ENCODE measurements at regions not wholly inside any gene's neighbourhood (a gene's known extent, or its start where the extent isn't known, plus 50 kb on each side); places are given as distances from the start of the nearest gene placed in this dataset.
"Not testable (repeated sequence)": the region's sequence is repeated elsewhere in the genome, so short reads cannot be mapped to it uniquely, and the experiment has no call there.

DNA sequence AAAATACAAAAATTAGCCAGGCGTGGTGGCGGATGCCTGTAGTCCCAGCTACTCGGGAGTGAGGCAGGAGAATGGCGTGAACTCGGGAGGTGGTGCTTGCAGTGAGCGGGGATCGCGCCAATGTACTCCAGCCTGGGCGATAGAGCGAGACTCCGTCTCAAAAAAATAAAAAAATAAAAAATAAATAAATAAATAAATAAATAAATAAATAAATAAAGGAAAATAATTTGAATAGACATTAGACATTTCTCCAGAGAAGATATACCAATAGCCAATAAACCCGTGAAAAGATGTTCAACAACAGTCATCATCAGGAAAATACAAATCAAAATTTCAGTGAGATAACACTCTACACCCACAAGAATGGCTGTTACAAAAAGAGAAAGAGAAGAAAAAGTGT is 1302.4 kb upstream of the GYPC start:
- H3K27me3 ChIP-seq (ENCODE audit: control insufficient read depth in 1 of 2, insufficient read depth in 2 of 2, low read length in 2 of 2); H3K4me2 ChIP-seq (ENCODE audit: low read depth, low read length); H4K20me1 ChIP-seq (ENCODE audit: insufficient read depth, low read length); ATAC-seq; BruUV-seq (replicated peaks); CTCF ChIA-PET (ENCODE audit: low intra/inter-chr PET ratio, low total read pairs); POLR2A ChIA-PET; H3K4me3 ChIP-seq (replicated peaks in 1 of 3; ENCODE audit: insufficient read depth in 1 of 3, low read depth in 2 of 3, low read length in 3 of 3); H3K4me1 ChIP-seq (ENCODE audit: insufficient read depth, low read length); H3K9ac ChIP-seq (ENCODE audit: insufficient read depth, low read depth, low read length); H2AFZ ChIP-seq (ENCODE audit: low read length); intact Hi-C loops (cut with micrococcal nuclease; ENCODE audit: unreplicated experiment); H3K79me2 ChIP-seq (ENCODE audit: insufficient read depth, low read length); H3K36me3 ChIP-seq (replicated peaks in 1 of 2; ENCODE audit: control insufficient read depth in 1 of 2, insufficient read depth in 2 of 2, low read length in 2 of 2); in situ Hi-C loops (cut with HindIII; ENCODE audit: extremely low pct_ligation_motif_present, low pct_unique_long_range_greater_than_20kb); DNase-seq (ENCODE audit: low spot score); H3K27ac ChIP-seq (ENCODE audit: extremely low read length, insufficient read depth, low read length); FAIRE-seq: not testable (repeated sequence)
- peaks cover 54% of the 10 kb centered on the region for H3K9me3 ChIP-seq (ENCODE audit: low read length)
- 72% methylated on average over 12 of the region's 12 CpGs for WGBS (ENCODE audit: low lambda C conversion rate)

DNA sequence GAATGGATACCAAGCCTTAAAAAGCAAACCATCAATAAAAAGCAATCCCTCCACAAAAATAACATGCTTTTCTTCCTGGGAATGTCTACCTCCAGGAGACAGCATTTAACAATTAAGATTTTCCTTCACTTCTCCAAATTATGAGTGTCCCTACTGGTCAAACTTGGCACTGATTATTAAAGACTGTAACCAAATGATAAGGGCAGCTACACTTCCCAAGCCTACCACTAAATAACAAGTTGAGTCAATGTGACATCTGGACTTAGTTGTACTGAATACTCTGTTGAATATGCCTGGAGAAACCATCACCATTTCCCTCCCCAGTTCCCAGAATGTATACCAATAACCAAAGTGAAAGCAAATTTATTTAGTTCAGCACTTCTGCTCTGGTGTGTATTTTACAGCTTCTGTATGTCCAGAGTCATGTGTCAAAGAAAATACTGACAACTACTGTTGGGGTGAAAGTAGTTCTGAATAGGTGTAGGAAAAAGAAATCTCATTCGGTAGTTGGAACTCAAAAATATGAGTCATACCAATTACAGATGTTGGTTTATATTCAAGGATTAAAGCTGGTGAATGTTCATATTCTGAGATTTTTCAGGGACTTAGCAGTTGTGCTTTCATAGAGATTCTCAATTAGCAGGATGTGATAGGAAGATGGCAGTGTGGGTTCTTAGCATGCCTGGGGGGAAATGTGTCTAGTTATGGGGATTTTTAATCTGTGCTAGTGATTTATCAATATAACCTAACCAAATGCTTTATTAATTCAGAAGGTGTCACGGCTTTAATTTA is 1291.6 kb upstream of the GYPC start:
- ATAC-seq, result no peak
- H3K4me3 ChIP-seq (replicated peaks in 1 of 3; ENCODE audit: insufficient read depth in 1 of 3, low read depth in 2 of 3, low read length in 3 of 3), result no peak overlapping the region
- BruUV-seq (replicated peaks), result no TSS peak

More for the DNA sequence above, 1291.6 kb upstream of the GYPC start:
- H3K79me2 ChIP-seq (ENCODE audit: insufficient read depth, low read length), result no peaks in the 10 kb centered on the region
- H3K27me3 ChIP-seq (ENCODE audit: control insufficient read depth in 1 of 2, insufficient read depth in 2 of 2, low read length in 2 of 2), result no peaks in the 10 kb centered on the region
- ChIA-PET CTCF (ENCODE audit: low intra/inter-chr PET ratio, low total read pairs) (no interaction called here), POLR2A (no interaction called here)
- no peaks in the 10 kb centered on the region for H3K36me3 ChIP-seq (replicated peaks in 1 of 2; ENCODE audit: control insufficient read depth in 1 of 2, insufficient read depth in 2 of 2, low read length in 2 of 2)
- no peak overlapping the region for H3K27ac ChIP-seq (ENCODE audit: extremely low read length, insufficient read depth, low read length)
- no peak overlapping the region for H3K9ac ChIP-seq (ENCODE audit: insufficient read depth, low read depth, low read length)
- no peaks in the 10 kb centered on the region for H4K20me1 ChIP-seq (ENCODE audit: insufficient read depth, low read length)
- intact Hi-C loops (cut with micrococcal nuclease; ENCODE audit: unreplicated experiment), result no loop called here
- H3K4me2 ChIP-seq (ENCODE audit: low read depth, low read length), result no peak overlapping the region
- no peak for TF ChIP-seq TGIF2 (CRISPR knock-in tag; IDR thresholded peaks at IDR 0.05)
- TF ChIP-seq SRSF9 (IDR thresholded peaks at IDR 0.05; ENCODE audit: borderline replicate concordance, insufficient read depth, low read depth, low read length, poor library complexity, severe bottlenecking), result no peak
- TF ChIP-seq, protein P1, sequence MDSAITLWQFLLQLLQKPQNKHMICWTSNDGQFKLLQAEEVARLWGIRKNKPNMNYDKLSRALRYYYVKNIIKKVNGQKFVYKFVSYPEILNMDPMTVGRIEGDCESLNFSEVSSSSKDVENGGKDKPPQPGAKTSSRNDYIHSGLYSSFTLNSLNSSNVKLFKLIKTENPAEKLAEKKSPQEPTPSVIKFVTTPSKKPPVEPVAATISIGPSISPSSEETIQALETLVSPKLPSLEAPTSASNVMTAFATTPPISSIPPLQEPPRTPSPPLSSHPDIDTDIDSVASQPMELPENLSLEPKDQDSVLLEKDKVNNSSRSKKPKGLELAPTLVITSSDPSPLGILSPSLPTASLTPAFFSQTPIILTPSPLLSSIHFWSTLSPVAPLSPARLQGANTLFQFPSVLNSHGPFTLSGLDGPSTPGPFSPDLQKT (CRISPR knock-in tag; IDR thresholded peaks at IDR 0.05; ENCODE audit: borderline replicate concordance), result no peak
- TF ChIP-seq RBAK (CRISPR knock-in tag; IDR thresholded peaks at IDR 0.05), result no peak
- no peak for TF ChIP-seq TARDBP (CRISPR knock-in tag; IDR thresholded peaks at IDR 0.05)
- no peak for TF ChIP-seq FOXJ3 (CRISPR knock-in tag; IDR thresholded peaks at IDR 0.05; ENCODE audit: borderline replicate concordance)
- TF ChIP-seq, protein P2, sequence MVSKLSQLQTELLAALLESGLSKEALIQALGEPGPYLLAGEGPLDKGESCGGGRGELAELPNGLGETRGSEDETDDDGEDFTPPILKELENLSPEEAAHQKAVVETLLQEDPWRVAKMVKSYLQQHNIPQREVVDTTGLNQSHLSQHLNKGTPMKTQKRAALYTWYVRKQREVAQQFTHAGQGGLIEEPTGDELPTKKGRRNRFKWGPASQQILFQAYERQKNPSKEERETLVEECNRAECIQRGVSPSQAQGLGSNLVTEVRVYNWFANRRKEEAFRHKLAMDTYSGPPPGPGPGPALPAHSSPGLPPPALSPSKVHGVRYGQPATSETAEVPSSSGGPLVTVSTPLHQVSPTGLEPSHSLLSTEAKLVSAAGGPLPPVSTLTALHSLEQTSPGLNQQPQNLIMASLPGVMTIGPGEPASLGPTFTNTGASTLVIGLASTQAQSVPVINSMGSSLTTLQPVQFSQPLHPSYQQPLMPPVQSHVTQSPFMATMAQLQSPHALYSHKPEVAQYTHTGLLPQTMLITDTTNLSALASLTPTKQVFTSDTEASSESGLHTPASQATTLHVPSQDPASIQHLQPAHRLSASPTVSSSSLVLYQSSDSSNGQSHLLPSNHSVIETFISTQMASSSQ (IDR thresholded peaks at IDR 0.05; ENCODE audit: low read depth), result no peak
- TF ChIP-seq, protein P2 (CRISPR knock-in tag; IDR thresholded peaks at IDR 0.05; ENCODE audit: borderline replicate concordance), result no peak
- TF ChIP-seq MTA1 (CRISPR knock-in tag; IDR thresholded peaks at IDR 0.05; ENCODE audit: borderline replicate concordance), result no peak
- TF ChIP-seq ZNF460 (CRISPR knock-in tag; IDR thresholded peaks at IDR 0.05; ENCODE audit: borderline replicate concordance), result no peak
- no peak for TF ChIP-seq ZNF446 (CRISPR knock-in tag; IDR thresholded peaks at IDR 0.05)
- in situ Hi-C loops (cut with HindIII; ENCODE audit: extremely low pct_ligation_motif_present, low pct_unique_long_range_greater_than_20kb), result no loop called here
- H3K4me1 ChIP-seq (ENCODE audit: insufficient read depth, low read length), result no peaks in the 10 kb centered on the region
- DNase-seq (ENCODE audit: low spot score) (no peak), FAIRE-seq (no peak)
- peaks cover 57% of the 10 kb centered on the region for H3K9me3 ChIP-seq (ENCODE audit: low read length)
- 18% methylated on average over 2 of the region's 2 CpGs for WGBS (ENCODE audit: low lambda C conversion rate)
- no peak overlapping the region for H2AFZ ChIP-seq (ENCODE audit: low read length)

All from HepG2 (cell line).